Chondrocyte (in vitro differentiated cells): ENCODE measurements at regions not wholly inside any gene's neighbourhood (a gene's known extent, or its start where the extent isn't known, plus 50 kb on each side); places are given as distances from the start of the nearest gene placed in this dataset.

ENCODE experiments used
- DNase-seq: peaks from one replicate; pipeline ENCODE4 v3.0.0; 2021; ENCODE audit warnings: mixed read lengths, low spot score
- H3K27ac Mint-ChIP-seq: one replicate; pipeline ENCODE4 v1.8.0; 2021; ENCODE audit warnings: mild to moderate bottlenecking, moderate library complexity, mixed read lengths; ENCODE audit not compliant: unreplicated experiment
- H3K27me3 Mint-ChIP-seq: 2 replicates; pipeline ENCODE4 v1.8.0; 2021; ENCODE audit warnings: low read depth, mixed read lengths
- H3K36me3 Mint-ChIP-seq: 2 replicates; pipeline ENCODE4 v1.8.0; 2021; ENCODE audit warnings: low read depth, mixed read lengths
- H3K4me1 Mint-ChIP-seq: 2 replicates; pipeline ENCODE4 v1.8.0; 2021; ENCODE audit warnings: low read depth, mild to moderate bottlenecking, mixed read lengths
- H3K4me3 Mint-ChIP-seq: one replicate; pipeline ENCODE4 v1.8.0; 2021; ENCODE audit warnings: mild to moderate bottlenecking, moderate library complexity, mixed read lengths; ENCODE audit not compliant: unreplicated experiment
- H3K9me3 Mint-ChIP-seq: 2 replicates; pipeline ENCODE4 v1.8.0; 2021; ENCODE audit warnings: low read depth, mixed read lengths
- TF ChIP-seq, protein P1 (sequence below): fragments of 200-600 bp; sonication (generic); IDR thresholded peaks from 2 replicates; pipeline ENCODE4 v1.5.0; 2021; ENCODE audit warnings: antibody characterized with exemption, mild to moderate bottlenecking, moderate library complexity

DNA sequence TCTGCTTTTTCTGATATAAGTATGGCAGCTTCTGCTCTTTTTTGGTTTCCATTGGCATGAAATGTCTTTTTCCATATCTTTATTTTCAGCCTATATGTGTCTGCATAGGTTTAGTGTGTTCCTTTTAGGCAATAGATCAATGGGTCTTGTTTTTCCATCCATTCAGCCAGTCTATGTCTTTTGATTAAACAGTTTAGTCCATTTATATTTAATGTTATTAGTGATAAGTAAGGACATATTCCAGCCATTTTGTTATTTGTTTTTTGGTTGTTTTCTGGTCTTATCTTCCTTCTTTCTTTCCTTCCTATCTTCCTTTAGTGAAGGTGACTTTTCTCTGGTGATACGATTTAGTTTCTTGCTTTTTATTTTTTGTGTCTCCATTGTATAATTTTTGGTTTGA lies 101.3 kb upstream of the LRRC3B start:
- TF ChIP-seq, protein P1, sequence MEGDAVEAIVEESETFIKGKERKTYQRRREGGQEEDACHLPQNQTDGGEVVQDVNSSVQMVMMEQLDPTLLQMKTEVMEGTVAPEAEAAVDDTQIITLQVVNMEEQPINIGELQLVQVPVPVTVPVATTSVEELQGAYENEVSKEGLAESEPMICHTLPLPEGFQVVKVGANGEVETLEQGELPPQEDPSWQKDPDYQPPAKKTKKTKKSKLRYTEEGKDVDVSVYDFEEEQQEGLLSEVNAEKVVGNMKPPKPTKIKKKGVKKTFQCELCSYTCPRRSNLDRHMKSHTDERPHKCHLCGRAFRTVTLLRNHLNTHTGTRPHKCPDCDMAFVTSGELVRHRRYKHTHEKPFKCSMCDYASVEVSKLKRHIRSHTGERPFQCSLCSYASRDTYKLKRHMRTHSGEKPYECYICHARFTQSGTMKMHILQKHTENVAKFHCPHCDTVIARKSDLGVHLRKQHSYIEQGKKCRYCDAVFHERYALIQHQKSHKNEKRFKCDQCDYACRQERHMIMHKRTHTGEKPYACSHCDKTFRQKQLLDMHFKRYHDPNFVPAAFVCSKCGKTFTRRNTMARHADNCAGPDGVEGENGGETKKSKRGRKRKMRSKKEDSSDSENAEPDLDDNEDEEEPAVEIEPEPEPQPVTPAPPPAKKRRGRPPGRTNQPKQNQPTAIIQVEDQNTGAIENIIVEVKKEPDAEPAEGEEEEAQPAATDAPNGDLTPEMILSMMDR, result no peak
- no peaks in the 10 kb centered on the region for H3K27me3 Mint-ChIP-seq
- no peak overlapping the region for H3K4me3 Mint-ChIP-seq
- no peak for DNase-seq
- H3K27ac Mint-ChIP-seq, result no peak overlapping the region
- H3K9me3 Mint-ChIP-seq, result peaks cover 37% of the 10 kb centered on the region
- no peaks in the 10 kb centered on the region for H3K4me1 Mint-ChIP-seq
- H3K36me3 Mint-ChIP-seq, result peaks cover 1% of the 10 kb centered on the region

DNA sequence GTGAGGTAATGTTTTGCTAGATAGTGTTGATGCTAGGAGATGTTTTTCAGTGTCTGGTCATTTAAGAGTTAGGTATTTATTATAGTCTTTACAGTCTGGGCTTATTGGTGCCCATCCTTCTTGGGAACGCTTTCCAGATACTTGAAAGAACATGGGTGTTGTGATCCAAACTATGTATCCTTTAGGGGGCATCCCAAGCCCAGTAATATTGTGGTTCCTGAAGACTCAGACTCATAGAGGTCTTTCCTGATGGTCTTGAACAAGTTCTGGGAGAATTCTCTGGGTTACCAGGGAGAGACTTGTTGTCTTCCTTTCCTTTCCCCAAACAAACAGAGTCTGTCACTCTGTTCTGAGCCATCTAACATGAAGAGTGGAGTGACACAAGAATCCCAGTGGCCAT lies 99.7 kb upstream of the LRRC3B start:
- no peak for DNase-seq
- H3K27ac Mint-ChIP-seq, result no peak overlapping the region
- H3K36me3 Mint-ChIP-seq, result peaks cover 1% of the 10 kb centered on the region
- TF ChIP-seq, protein P1, result no peak
- H3K9me3 Mint-ChIP-seq, result peaks cover 35% of the 10 kb centered on the region
- no peaks in the 10 kb centered on the region for H3K4me1 Mint-ChIP-seq
- no peak overlapping the region for H3K4me3 Mint-ChIP-seq
- no peaks in the 10 kb centered on the region for H3K27me3 Mint-ChIP-seq

DNA sequence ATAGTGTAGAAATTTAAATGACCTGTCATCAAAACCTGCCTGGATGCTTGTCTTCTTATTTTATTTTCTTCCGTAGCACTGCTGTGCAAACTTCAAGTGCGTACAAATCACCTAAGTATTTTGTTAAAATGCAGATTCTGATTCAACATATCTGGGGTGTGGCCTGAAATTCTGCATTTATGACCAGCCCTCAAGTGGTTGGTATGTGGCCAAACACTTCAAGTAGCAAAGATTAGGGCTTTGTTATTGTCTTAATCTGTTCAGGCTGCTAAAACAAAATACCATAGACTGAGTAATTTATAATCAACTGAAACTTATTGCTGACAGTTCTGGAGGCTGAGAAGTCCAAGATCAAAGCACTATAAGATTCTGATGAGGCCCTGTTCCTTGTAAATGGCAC lies 97.6 kb upstream of the LRRC3B start:
- Mint-ChIP-seq H3K9me3 (peaks cover 50% of the 10 kb centered on the region), H3K27me3 (no peaks in the 10 kb centered on the region), H3K4me1 (no peaks in the 10 kb centered on the region), H3K36me3 (peaks cover 1% of the 10 kb centered on the region), H3K4me3 (no peak overlapping the region), H3K27ac (no peak overlapping the region)
- DNase-seq, result no peak
- TF ChIP-seq, protein P1, result no peak

DNA sequence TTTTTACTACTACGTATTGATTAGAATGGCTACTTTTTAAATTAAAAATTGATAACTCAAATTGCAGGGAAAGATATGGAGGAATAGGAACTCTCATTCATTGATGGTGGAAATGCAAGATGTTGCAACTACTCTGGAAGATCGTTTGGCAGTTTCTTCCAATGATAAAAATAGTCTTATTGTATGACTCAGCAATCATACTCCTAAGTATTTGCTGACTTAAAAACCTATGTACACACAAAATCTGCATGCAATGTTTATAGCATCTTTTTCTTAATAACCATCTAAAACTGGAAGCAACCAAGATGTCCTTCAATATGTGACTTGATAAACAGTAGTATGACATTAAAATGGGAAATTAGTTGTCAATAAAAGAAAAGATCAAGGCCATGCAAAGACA lies 87.4 kb upstream of the LRRC3B start:
- TF ChIP-seq, protein P1, result no peak
- DNase-seq, result no peak
- Mint-ChIP-seq H3K9me3 (peaks cover 23% of the 10 kb centered on the region), H3K27me3 (no peaks in the 10 kb centered on the region), H3K27ac (no peak overlapping the region), H3K4me3 (no peak overlapping the region), H3K4me1 (no peaks in the 10 kb centered on the region), H3K36me3 (no peaks in the 10 kb centered on the region)

DNA sequence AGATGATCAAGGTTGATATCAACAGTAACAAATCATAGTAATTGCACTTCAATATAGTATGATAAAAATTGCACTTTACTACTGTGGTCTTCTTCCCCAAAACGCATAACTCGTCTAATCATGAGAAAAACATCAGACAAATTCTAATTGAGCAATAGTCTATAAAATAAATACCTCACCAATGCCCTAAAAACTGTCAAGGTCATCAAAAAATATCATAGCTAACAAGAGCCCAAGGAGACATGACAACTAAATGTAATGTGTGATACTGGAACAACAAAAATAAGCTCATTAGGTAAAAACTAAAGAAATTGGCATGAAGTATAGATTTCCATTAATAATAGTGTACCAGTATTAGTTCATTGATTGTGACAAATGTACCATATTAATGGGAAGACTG lies 85.6 kb upstream of the LRRC3B start:
- Mint-ChIP-seq H3K36me3 (no peaks in the 10 kb centered on the region), H3K4me1 (no peaks in the 10 kb centered on the region), H3K4me3 (no peak overlapping the region), H3K9me3 (peaks cover 16% of the 10 kb centered on the region), H3K27me3 (no peaks in the 10 kb centered on the region), H3K27ac (no peak overlapping the region)
- DNase-seq, result no peak
- TF ChIP-seq, protein P1, result no peak
